ENCODE measurements at regions not wholly inside any gene's neighbourhood (a gene's known extent, or its start where the extent isn't known, plus 50 kb on each side); places are given as distances from the start of the nearest gene placed in this dataset.
A peak's percentile ranks its signal among the peaks of the same experiment; 100 is the strongest.

DNA sequence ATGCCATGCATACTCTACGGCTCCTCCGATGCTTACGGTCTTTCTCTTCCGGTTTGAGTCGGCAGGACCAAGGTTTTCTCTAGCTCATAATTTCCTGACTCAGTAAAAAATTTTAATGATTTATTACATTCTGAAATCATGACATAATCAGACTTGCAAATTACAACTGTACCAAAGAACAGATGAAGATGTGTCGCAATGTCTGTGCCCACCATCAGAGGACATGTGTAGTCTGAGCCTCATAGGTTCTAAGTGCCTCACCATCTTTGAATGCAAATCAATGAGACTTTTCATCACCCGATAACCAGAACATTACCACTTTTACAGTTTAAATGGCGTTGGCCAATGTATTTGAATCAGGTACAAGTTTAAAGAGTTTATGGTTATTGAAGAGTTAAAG is 213.1 kb downstream of the NHLRC3 start:
- TF ChIP-seq EZH2 (IDR thresholded peaks at IDR 0.05; ENCODE audit: insufficient read depth, poor library complexity, severe bottlenecking) (no peak), EZH2phosphoT487 (IDR thresholded peaks at IDR 0.05; ENCODE audit: insufficient read depth, low read depth) (no peak)
- H3K27me3 ChIP-seq (replicated peaks; ENCODE audit: insufficient read depth), result 0 out of 2 replicates have a peak, but pooled peaks cover 4% of the 10 kb centered on the region
- H3K27ac ChIP-seq, result no peak overlapping the region
- in situ Hi-C loops (cut with MboI), result no loop called here
- no peaks in the 10 kb centered on the region for H3K4me1 ChIP-seq (ENCODE audit: insufficient read depth)
- H3K36me3 ChIP-seq (ENCODE audit: low read depth), result no peaks in the 10 kb centered on the region
- H3K79me2 ChIP-seq (ENCODE audit: insufficient read depth), result no peaks in the 10 kb centered on the region
- 75% methylated on average over 8 of the region's 8 CpGs for WGBS, 2 experiments (ENCODE audit: low coverage in 1 of 2, low lambda C conversion rate in 2 of 2, missing lambda C conversion rate in 2 of 2)
- no peaks in the 10 kb centered on the region for H3K9me2 ChIP-seq (ENCODE audit: insufficient read depth)
- H3K4me3 ChIP-seq, result no peak overlapping the region
- H3K9me3 ChIP-seq (ENCODE audit: low read depth), result no peaks in the 10 kb centered on the region
- no peak overlapping the region for H3K9ac ChIP-seq
- H3F3A ChIP-seq (ENCODE audit: insufficient read depth), result no peaks in the 10 kb centered on the region
- no peaks in the 10 kb centered on the region for H4K20me1 ChIP-seq (ENCODE audit: insufficient read depth)
- H2AFZ ChIP-seq, result no peak overlapping the region
- no peak for DNase-seq
- no peak overlapping the region for H3K4me2 ChIP-seq (ENCODE audit: unreplicated experiment)

DNA sequence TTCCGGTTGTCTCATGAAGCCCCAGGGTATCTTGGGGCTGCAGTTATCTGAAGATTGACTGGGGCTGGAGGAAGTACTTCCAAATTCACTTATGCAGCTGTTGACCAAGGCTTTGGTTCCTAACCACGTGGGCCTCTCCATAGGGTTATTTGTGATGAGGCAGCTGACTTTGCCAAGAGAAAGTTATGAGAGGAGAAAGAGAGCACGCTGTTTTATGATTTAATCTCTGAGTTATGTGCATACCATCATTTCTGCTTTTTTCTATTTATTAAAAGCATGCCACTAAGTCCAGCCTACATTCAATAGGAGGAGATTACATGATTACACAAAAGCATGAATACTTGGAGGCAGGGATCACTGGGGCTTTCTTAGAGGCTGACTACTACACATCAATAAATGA is 215.5 kb downstream of the NHLRC3 start:
- Histone ChIP-seq H3F3A (ENCODE audit: insufficient read depth) (no peaks in the 10 kb centered on the region), H3K36me3 (ENCODE audit: low read depth) (no peaks in the 10 kb centered on the region), H3K4me3 (no peak overlapping the region), H3K27ac (no peak overlapping the region), H3K9me3 (ENCODE audit: low read depth) (no peaks in the 10 kb centered on the region), H3K9ac (no peak overlapping the region), H3K27me3 (replicated peaks; ENCODE audit: insufficient read depth) (0 out of 2 replicates have a peak, but pooled peaks cover 4% of the 10 kb centered on the region), H3K4me2 (ENCODE audit: unreplicated experiment) (no peak overlapping the region), H2AFZ (no peak overlapping the region), H4K20me1 (ENCODE audit: insufficient read depth) (no peaks in the 10 kb centered on the region), H3K9me2 (ENCODE audit: insufficient read depth) (no peaks in the 10 kb centered on the region), H3K4me1 (ENCODE audit: insufficient read depth) (no peaks in the 10 kb centered on the region), H3K79me2 (ENCODE audit: insufficient read depth) (no peaks in the 10 kb centered on the region)
- WGBS, 2 experiments (ENCODE audit: low coverage in 1 of 2, low lambda C conversion rate in 2 of 2, missing lambda C conversion rate in 2 of 2), result 21 to 26% methylated on average over 3 of the region's 3 CpGs
- no peak for TF ChIP-seq EZH2 (IDR thresholded peaks at IDR 0.05; ENCODE audit: insufficient read depth, poor library complexity, severe bottlenecking)
- no peak for TF ChIP-seq EZH2phosphoT487 (IDR thresholded peaks at IDR 0.05; ENCODE audit: insufficient read depth, low read depth)
- in situ Hi-C loops (cut with MboI), result no loop called here
- DNase-seq, result peak; percentile 21

DNA sequence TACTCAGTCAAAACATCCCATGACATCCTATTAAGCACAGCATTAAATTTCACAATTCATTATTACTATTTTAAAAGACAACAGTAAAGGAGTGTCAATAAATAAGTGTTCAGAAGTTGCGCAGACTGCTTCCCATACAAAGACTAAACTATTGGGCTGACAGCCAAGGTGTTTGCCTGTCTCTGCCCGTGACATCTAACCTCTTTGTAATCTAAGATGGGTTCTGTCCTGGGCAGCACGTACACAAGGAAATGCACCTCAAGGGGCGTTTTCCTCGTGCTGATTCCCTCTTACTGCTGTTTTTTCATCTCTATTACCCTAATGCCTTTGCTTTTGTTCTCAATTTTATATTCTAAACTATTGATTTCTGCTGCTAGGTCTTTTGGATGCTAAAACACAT is 216.3 kb downstream of the NHLRC3 start:
- in situ Hi-C loops (cut with MboI), result no loop called here
- Histone ChIP-seq H3K9me2 (ENCODE audit: insufficient read depth) (no peaks in the 10 kb centered on the region), H3K4me2 (ENCODE audit: unreplicated experiment) (no peak overlapping the region), H3K9me3 (ENCODE audit: low read depth) (no peaks in the 10 kb centered on the region), H3K4me3 (no peak overlapping the region), H3K27me3 (replicated peaks; ENCODE audit: insufficient read depth) (0 out of 2 replicates have a peak, but pooled peaks cover 4% of the 10 kb centered on the region), H3F3A (ENCODE audit: insufficient read depth) (no peaks in the 10 kb centered on the region), H3K4me1 (ENCODE audit: insufficient read depth) (no peaks in the 10 kb centered on the region), H4K20me1 (ENCODE audit: insufficient read depth) (no peaks in the 10 kb centered on the region), H2AFZ (no peak overlapping the region), H3K9ac (no peak overlapping the region), H3K79me2 (ENCODE audit: insufficient read depth) (no peaks in the 10 kb centered on the region), H3K27ac (no peak overlapping the region), H3K36me3 (ENCODE audit: low read depth) (no peaks in the 10 kb centered on the region)
- DNase-seq, result no peak
- WGBS, 2 experiments (ENCODE audit: low coverage in 1 of 2, low lambda C conversion rate in 2 of 2, missing lambda C conversion rate in 2 of 2), result 81 to 82% methylated on average over 5 of the region's 5 CpGs
- TF ChIP-seq EZH2phosphoT487 (IDR thresholded peaks at IDR 0.05; ENCODE audit: insufficient read depth, low read depth) (no peak), EZH2 (IDR thresholded peaks at IDR 0.05; ENCODE audit: insufficient read depth, poor library complexity, severe bottlenecking) (no peak)

DNA sequence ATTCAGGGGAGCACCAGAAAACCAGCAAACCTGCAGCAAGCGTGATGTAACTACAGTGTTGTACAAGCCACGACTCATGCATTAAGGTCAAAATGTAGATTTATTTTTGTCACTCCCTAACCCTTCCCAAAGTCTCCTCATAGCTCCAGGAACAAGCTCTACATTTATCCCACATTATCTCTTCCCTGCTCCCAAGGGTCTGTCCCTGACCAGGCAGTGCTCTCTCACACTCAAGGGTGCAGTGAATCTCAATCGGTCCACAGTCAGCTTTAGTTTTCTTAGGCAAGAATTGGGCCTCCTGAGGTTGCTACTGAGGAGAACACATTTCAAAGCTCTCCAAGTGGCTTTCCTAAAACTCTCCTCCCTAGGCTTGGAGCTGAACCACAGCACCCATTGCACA is 219.4 kb downstream of the NHLRC3 start:
- no peaks in the 10 kb centered on the region for H4K20me1 ChIP-seq (ENCODE audit: insufficient read depth)
- H3K79me2 ChIP-seq (ENCODE audit: insufficient read depth), result no peaks in the 10 kb centered on the region
- H3K9me2 ChIP-seq (ENCODE audit: insufficient read depth), result no peaks in the 10 kb centered on the region
- H3K27me3 ChIP-seq (replicated peaks; ENCODE audit: insufficient read depth), result no peaks in the 10 kb centered on the region
- H2AFZ ChIP-seq, result no peak overlapping the region
- TF ChIP-seq EZH2phosphoT487 (IDR thresholded peaks at IDR 0.05; ENCODE audit: insufficient read depth, low read depth) (no peak), EZH2 (IDR thresholded peaks at IDR 0.05; ENCODE audit: insufficient read depth, poor library complexity, severe bottlenecking) (no peak)
- DNase-seq, result no peak
- H3F3A ChIP-seq (ENCODE audit: insufficient read depth), result no peaks in the 10 kb centered on the region
- H3K9ac ChIP-seq, result no peak overlapping the region
- WGBS, 2 experiments (ENCODE audit: low coverage in 1 of 2, low lambda C conversion rate in 2 of 2, missing lambda C conversion rate in 2 of 2), result 51 to 57% methylated on average over 3 of the region's 3 CpGs
- H3K36me3 ChIP-seq (ENCODE audit: low read depth), result no peaks in the 10 kb centered on the region
- H3K4me3 ChIP-seq, result no peak overlapping the region
- in situ Hi-C loops (cut with MboI), result no loop called here
- no peaks in the 10 kb centered on the region for H3K9me3 ChIP-seq (ENCODE audit: low read depth)
- H3K4me1 ChIP-seq (ENCODE audit: insufficient read depth), result no peaks in the 10 kb centered on the region
- no peak overlapping the region for H3K27ac ChIP-seq
- no peak overlapping the region for H3K4me2 ChIP-seq (ENCODE audit: unreplicated experiment)
